OCI-M1 (cell line): ENCODE measurements at regions not wholly inside any gene's neighbourhood (a gene's known extent, or its start where the extent isn't known, plus 50 kb on each side); places are given as distances from the start of the nearest gene placed in this dataset.
A peak's percentile ranks its signal among the peaks of the same experiment; 100 is the strongest.

Experiments used
- DNase-seq: peaks from one replicate; lab custom pipeline; 2025; lab: John Stamatoyannopoulos, UW

GRCh38 chr15:39247574-39247973 is 333.3 kb upstream of the THBS1 start:
- DNase-seq = no peak

GRCh38 chr15:39248204-39248603 is 332.7 kb upstream of the THBS1 start:
- no peak for DNase-seq

GRCh38 chr15:39250001-39250400 is 330.9 kb upstream of the THBS1 start:
- no peak for DNase-seq

- no peak for DNase-seq
Measured at GRCh38 chr15:39250460-39251186, 330.3 kb upstream of the THBS1 start.

GRCh38 chr15:39251413-39252133 is 329.3 kb upstream of the THBS1 start:
- no peak for DNase-seq

- DNase-seq = no peak
Measured at GRCh38 chr15:39252134-39252470, 328.8 kb upstream of the THBS1 start.

- peak; percentile 13 for DNase-seq
Measured at GRCh38 chr15:39253552-39253951, 327.3 kb upstream of the THBS1 start.

- no peak for DNase-seq
Measured at GRCh38 chr15:39254181-39254580, 326.7 kb upstream of the THBS1 start.

GRCh38 chr15:39255760-39256159 is 325.1 kb upstream of the THBS1 start:
- DNase-seq = no peak

- no peak for DNase-seq
Measured at GRCh38 chr15:39260391-39260790, 320.5 kb upstream of the THBS1 start.

GRCh38 chr15:39260791-39261190 is 320.1 kb upstream of the THBS1 start:
- DNase-seq = no peak

GRCh38 chr15:39261397-39262183 is 319.3 kb upstream of the THBS1 start:
- DNase-seq = peak; percentile 12

GRCh38 chr15:39262995-39263772 is 317.7 kb upstream of the THBS1 start:
- peak; percentile 4 for DNase-seq

GRCh38 chr15:39265261-39265660 is 315.6 kb upstream of the THBS1 start:
- no peak for DNase-seq

- DNase-seq = no peak
Measured at GRCh38 chr15:39266890-39267289, 314.0 kb upstream of the THBS1 start.

GRCh38 chr15:39267685-39268084 is 313.2 kb upstream of the THBS1 start:
- no peak for DNase-seq

GRCh38 chr15:39269352-39269751 is 311.5 kb upstream of the THBS1 start:
- no peak for DNase-seq

- DNase-seq = no peak
Measured at GRCh38 chr15:39269821-39270220, 311.1 kb upstream of the THBS1 start.

- no peak for DNase-seq
Measured at GRCh38 chr15:39270221-39270855, 310.5 kb upstream of the THBS1 start.

GRCh38 chr15:39270934-39271333 is 309.9 kb upstream of the THBS1 start:
- no peak for DNase-seq

- DNase-seq = no peak
Measured at GRCh38 chr15:39272901-39273300, 308.0 kb upstream of the THBS1 start.
